A673 (cell line): ENCODE measurements at regions not wholly inside any gene's neighbourhood (a gene's known extent, or its start where the extent isn't known, plus 50 kb on each side); places are given as distances from the start of the nearest gene placed in this dataset.

Experiments used
- BruUV-seq: library from RNA; stranded (reverse); fragments of 400-500 nt; replicated peaks from 2 replicates; lab custom pipeline; 2021; lab: Mats Ljungman, UMichigan
- CTCF ChIA-PET: fragments of 300-600 bp; sonication (Branson Sonifier 250); formaldehyde crosslinking; loops from one replicate; lab custom pipeline; 2022; ENCODE audit warnings: antibody characterized with exemption; lab: Charles Lee
- POLR2A ChIA-PET: fragments of 300-600 bp; sonication (Branson Sonifier 250); formaldehyde crosslinking; loops from one replicate; lab custom pipeline; 2022; ENCODE audit warnings: antibody characterized with exemption; ENCODE audit not compliant: low non-redundant PET; lab: Charles Lee
- DNase-seq: peaks from one replicate; pipeline ENCODE4 v3.0.0-alpha.2; 2015; ENCODE audit warnings: low spot score
- H3K27ac ChIP-seq: fragments of 200-600 bp; sonication (generic); 2 replicates; pipeline ENCODE4 v1.5.1; 2016; ENCODE audit warnings: mixed run types, low read depth, mild to moderate bottlenecking, mixed read lengths, antibody characterized with exemption, low read length; ENCODE audit not compliant: poor library complexity, severe bottlenecking
- H3K27me3 ChIP-seq: fragments of 200-600 bp; sonication (generic); replicated peaks from 2 replicates; pipeline ENCODE4 v1.6.1; 2017; ENCODE audit warnings: mixed run types, low read depth, mild to moderate bottlenecking, mixed read lengths, antibody characterized with exemption, low read length; ENCODE audit not compliant: insufficient read depth, poor library complexity
- H3K36me3 ChIP-seq: fragments of 200-600 bp; sonication (generic); 2 replicates; pipeline ENCODE4 v1.6.1; 2016; ENCODE audit warnings: mixed run types, mild to moderate bottlenecking, mixed read lengths, antibody characterized with exemption, low read length; ENCODE audit not compliant: insufficient read depth, poor library complexity, severe bottlenecking
- H3K4me1 ChIP-seq: fragments of 200-600 bp; sonication (generic); 2 replicates; pipeline ENCODE4 v1.6.1; 2017; ENCODE audit warnings: mixed run types, mild to moderate bottlenecking, mixed read lengths, antibody characterized with exemption, low read length; ENCODE audit not compliant: insufficient read depth, poor library complexity, severe bottlenecking
- H3K4me3 ChIP-seq: fragments of 200-600 bp; sonication (generic); 2 replicates; pipeline ENCODE4 v1.5.1; 2016; ENCODE audit warnings: low read depth, mixed run types, mild to moderate bottlenecking, mixed read lengths, low read length; ENCODE audit not compliant: poor library complexity, severe bottlenecking
- H3K9me3 ChIP-seq: fragments of 200-600 bp; sonication (generic); 2 replicates; pipeline ENCODE4 v1.6.1; 2016; ENCODE audit warnings: mixed run types, low read depth, mild to moderate bottlenecking, mixed read lengths, antibody characterized with exemption, low read length; ENCODE audit not compliant: poor library complexity, severe bottlenecking
- CTCF ChIP-seq: fragments of 300-800, 200-600 bp; sonication (generic); conservative IDR thresholded peaks from 2 replicates; pipeline ENCODE4 v1.5.1; 2017; ENCODE audit warnings: low read depth, mild to moderate bottlenecking, antibody characterized with exemption, low read length, moderate library complexity, mixed read lengths
- EZH2 ChIP-seq: fragments of 200-600 bp; sonication (generic); IDR thresholded peaks from 2 replicates; pipeline ENCODE4 v1.6.1; 2017; ENCODE audit warnings: borderline replicate concordance, low read depth, mild to moderate bottlenecking, mixed read lengths, antibody characterized with exemption, low read length; ENCODE audit not compliant: poor library complexity, severe bottlenecking
- intact Hi-C: fragments of 100-400 bp; cut with micrococcal nuclease; formaldehyde crosslinking; loops from one replicate; pipeline ENCODE4 v1.10.0; 2022; ENCODE audit not compliant: unreplicated experiment

- CTCF ChIA-PET, result no interaction called here
- Histone ChIP-seq H3K36me3 (no peaks in the 10 kb centered on the region), H3K4me1 (no peaks in the 10 kb centered on the region), H3K4me3 (no peak overlapping the region), H3K9me3 (no peaks in the 10 kb centered on the region), H3K27ac (no peak overlapping the region), H3K27me3 (no peaks in the 10 kb centered on the region)
- POLR2A ChIA-PET, result no interaction called here
- no peak for DNase-seq
- no TSS peak for BruUV-seq
- intact Hi-C loops, result no loop called here
- no peak for TF ChIP-seq CTCF
- TF ChIP-seq EZH2, result no peak
Observed at GRCh38 chr5:165286692-165287091, 1781.3 kb downstream of the MAT2B start.

GRCh38 chr5:165290535-165290934, 1785.1 kb downstream of the MAT2B start:
- CTCF ChIA-PET, result no interaction called here
- intact Hi-C loops, result no loop called here
- H3K36me3 ChIP-seq, result no peaks in the 10 kb centered on the region
- H3K27me3 ChIP-seq, result no peaks in the 10 kb centered on the region
- no peak for TF ChIP-seq CTCF
- no peak for TF ChIP-seq EZH2
- H3K4me1 ChIP-seq, result no peaks in the 10 kb centered on the region
- H3K4me3 ChIP-seq, result no peak overlapping the region
- POLR2A ChIA-PET, result no interaction called here
- DNase-seq, result no peak
- H3K27ac ChIP-seq, result no peak overlapping the region
- no TSS peak for BruUV-seq
- no peaks in the 10 kb centered on the region for H3K9me3 ChIP-seq

GRCh38 chr5:165296401-165297130, 1791.1 kb downstream of the MAT2B start:
- POLR2A ChIA-PET, result no interaction called here
- Histone ChIP-seq H3K4me1 (no peaks in the 10 kb centered on the region), H3K4me3 (no peak overlapping the region), H3K27me3 (no peaks in the 10 kb centered on the region), H3K27ac (no peak overlapping the region), H3K9me3 (no peaks in the 10 kb centered on the region), H3K36me3 (no peaks in the 10 kb centered on the region)
- DNase-seq, result no peak
- CTCF ChIA-PET, result no interaction called here
- no peak for TF ChIP-seq CTCF
- TF ChIP-seq EZH2, result no peak
- intact Hi-C loops, result no loop called here
- no TSS peak for BruUV-seq
